A549 (cell line): ENCODE measurements at regions not wholly inside any gene's neighbourhood (a gene's known extent, or its start where the extent isn't known, plus 50 kb on each side); places are given as distances from the start of the nearest gene placed in this dataset.

ENCODE experiments used
- ATAC-seq, 2 experiments: fragments of 200-7000 bp in 1 of 2; fragments of >200 bp in 1 of 2; cut with Nextera tagmentation in 1 of 2; cut with Tn5 transposase in 1 of 2; 3 replicates each; pipeline versions ENCODE4 v1.8.0 to v1.9.1; 2018 to 2020; ENCODE audit warnings: mild to moderate bottlenecking in 1 of 2, moderate library complexity in 1 of 2
- CTCF ChIA-PET: fragments of 300-600 bp; sonication (Branson Sonifier 250); formaldehyde crosslinking; extraction: SDS; loops from one replicate; lab custom pipeline; 2021; ENCODE audit warnings: antibody characterized with exemption, inconsistent platforms; lab: Yijun Ruan, JAX
- POLR2A ChIA-PET: fragments of 350-600 bp; formaldehyde crosslinking; extraction: SDS; loops from one replicate; lab custom pipeline; 2021; ENCODE audit warnings: antibody characterized with exemption, inconsistent platforms; lab: Yijun Ruan, JAX
- DNase-seq, 2 experiments: peaks; one replicate each; pipeline versions ENCODE4 v3.0.0 to v3.0.0-alpha.2; 2011 to 2016; ENCODE audit warnings: low read depth in 1 of 2, low spot score in 1 of 2
- FAIRE-seq: peaks from 2 replicates; lab custom pipeline; 2011; peaks lifted over from hg19 to GRCh38; lab: Jason Lieb, UNC
- H3K27ac ChIP-seq, 2 experiments: fragments of >200 bp; sonication (Bioruptor Twin); formaldehyde crosslinking; 3 replicates each; pipeline ENCODE4 v1.5.1; 2016 to 2017
- H3K4me1 ChIP-seq: fragments of >200 bp; sonication (Bioruptor Twin); formaldehyde crosslinking; 3 replicates; pipeline ENCODE4 v1.6.1; 2016
- H3K4me2 ChIP-seq: fragments of >200 bp; sonication (Bioruptor Twin); formaldehyde crosslinking; 3 replicates; pipeline ENCODE4 v1.6.1; 2016
- H3K4me3 ChIP-seq: fragments of >200 bp; sonication (Bioruptor Twin); formaldehyde crosslinking; 3 replicates; pipeline ENCODE4 v1.5.1; 2016
- H3K9me3 ChIP-seq: fragments of >200 bp; sonication (Bioruptor Twin); formaldehyde crosslinking; 3 replicates; pipeline ENCODE4 v1.6.1; 2016
- CBX2 ChIP-seq: fragments of 200-600 bp; sonication (generic); IDR thresholded peaks from 2 replicates; pipeline ENCODE4 v1.6.1; 2016; ENCODE audit warnings: low read depth, mild to moderate bottlenecking, borderline replicate concordance
- CHD2 ChIP-seq: fragments of 150-350 bp; IDR thresholded peaks from 2 replicates; pipeline ENCODE4 v1.6.1; 2014; ENCODE audit warnings: low read length; ENCODE audit not compliant: partially characterized antibody
- CTCF ChIP-seq: fragments of >200 bp; sonication (Bioruptor Twin); formaldehyde crosslinking; IDR thresholded peaks from 3 replicates; pipeline ENCODE4 v1.5.1; 2016
- EHMT2 ChIP-seq: fragments of 200-600 bp; sonication (generic); IDR thresholded peaks from 2 replicates; pipeline ENCODE4 v1.6.1; 2016; ENCODE audit warnings: antibody characterized with exemption, low read depth, mild to moderate bottlenecking, moderate library complexity
- ELK1 ChIP-seq: fragments of 150-350 bp; IDR thresholded peaks from 2 replicates; pipeline ENCODE4 v1.6.1; 2014; ENCODE audit warnings: low read depth, mild to moderate bottlenecking, low read length
- GATA3 ChIP-seq: IDR thresholded peaks from 2 replicates; pipeline ENCODE4 v1.6.1; 2012; ENCODE audit warnings: borderline replicate concordance
- HDAC2 ChIP-seq: fragments of 200-600 bp; sonication (generic); IDR thresholded peaks from 2 replicates; pipeline ENCODE4 v1.6.1; 2016
- HEYL ChIP-seq: fragments of 250-450 bp; sonication (Bioruptor Pico); IDR thresholded peaks from 2 replicates; pipeline ENCODE4 v1.8.0; 2021; ENCODE audit warnings: mild to moderate bottlenecking, moderate library complexity
- HOXB13 ChIP-seq: fragments of 250-450 bp; sonication (Bioruptor Pico); IDR thresholded peaks from 2 replicates; pipeline ENCODE4 v1.5.0; 2020; ENCODE audit warnings: low read depth, mild to moderate bottlenecking, moderate library complexity
- KDM5A ChIP-seq: fragments of 200-600 bp; sonication (generic); IDR thresholded peaks from 2 replicates; pipeline ENCODE4 v1.6.1; 2016; ENCODE audit warnings: antibody characterized with exemption, mild to moderate bottlenecking
- MAX ChIP-seq: IDR thresholded peaks from 2 replicates; pipeline ENCODE4 v1.6.1; 2012
- RAD21 ChIP-seq, 2 experiments: fragments of >200 bp in 1 of 2; sonication (Bioruptor Twin) in 1 of 2; formaldehyde crosslinking in 1 of 2; IDR thresholded peaks in 1 of 2; conservative IDR thresholded peaks in 1 of 2; 2 replicates in 1 of 2; 3 replicates in 1 of 2; pipeline ENCODE4 v1.6.1; 2012 to 2018; ENCODE audit warnings: inconsistent platforms in 1 of 2
- RCOR1 ChIP-seq: fragments of 150-350 bp; IDR thresholded peaks from 2 replicates; pipeline ENCODE4 v1.6.1; 2014; ENCODE audit warnings: antibody characterized with exemption, low read length, low read depth
- REST ChIP-seq: fragments of 200-600 bp; sonication (generic); IDR thresholded peaks from 2 replicates; pipeline ENCODE4 v1.6.1; 2016; ENCODE audit warnings: antibody characterized with exemption, mild to moderate bottlenecking, moderate library complexity
- SMC3 ChIP-seq: fragments of >200 bp; sonication (Bioruptor Twin); formaldehyde crosslinking; IDR thresholded peaks from 3 replicates; pipeline ENCODE4 v1.6.1; 2018; ENCODE audit warnings: inconsistent platforms
- ZC3H11A ChIP-seq: fragments of 450-650 bp; IDR thresholded peaks from 2 replicates; pipeline ENCODE4 v1.6.1; 2014; ENCODE audit warnings: antibody characterized with exemption, mild to moderate bottlenecking
- ZFP36 ChIP-seq: fragments of 450-650 bp; IDR thresholded peaks from 2 replicates; pipeline ENCODE4 v1.6.1; 2014; ENCODE audit warnings: borderline replicate concordance; ENCODE audit not compliant: partially characterized antibody
- WGBS: methylation state at CpG from one replicate; pipeline ENCODE4 v1.1.6; 2017; ENCODE audit errors: missing lambda C conversion rate; 5-methylcytosine and 5-hydroxymethylcytosine counted together

GRCh38 chr4:23728393-23728792 lies 161.5 kb downstream of the PPARGC1A start:
- CTCF ChIA-PET: no interaction called here
- ATAC-seq (peak in 1 of 2 experiments; percentile 43; a peak in 1 of 6 replicates), DNase-seq (peak in 1 of 2 experiments; percentile 1), FAIRE-seq (no peak)
- H3K4me1 ChIP-seq: no peaks in the 10 kb centered on the region
- POLR2A ChIA-PET: no interaction called here
- H3K9me3 ChIP-seq: no peaks in the 10 kb centered on the region
- no peak for TF ChIP-seq HEYL
- H3K4me3 ChIP-seq: no peak overlapping the region
- H3K27ac ChIP-seq: no peak overlapping the region
- H3K4me2 ChIP-seq: no peak overlapping the region

- Histone ChIP-seq H3K4me3 (no peak overlapping the region), H3K27ac (no peak overlapping the region), H3K4me1 (no peaks in the 10 kb centered on the region), H3K4me2 (no peak overlapping the region), H3K9me3 (no peaks in the 10 kb centered on the region)
- 10% methylated on average over 2 of the region's 2 CpGs for WGBS
- no peak for FAIRE-seq
- no peak for DNase-seq
- CTCF ChIA-PET: no interaction called here
- no peak for ATAC-seq
- TF ChIP-seq CBX2 (no peak), ZFP36 (no peak)
- TF ChIP-seq, all 56 proteins: peak for 0
- POLR2A ChIA-PET: no interaction called here
Observed at GRCh38 chr4:23720556-23720955, 169.3 kb downstream of the PPARGC1A start.

- no peaks in the 10 kb centered on the region for H3K4me1 ChIP-seq
- CTCF ChIA-PET: interaction anchor here (0.6 kb wide), 1 partner anchor 705 kb away, joined by 3 read pairs; no protein-coding TSS in a partner anchor
- TF ChIP-seq RCOR1 (no peak), ELK1 (no peak), HDAC2 (no peak), KDM5A (no peak), GATA3 (no peak), CBX2 (no peak), EHMT2 (no peak), ZFP36 (no peak), REST (no peak), ZC3H11A (no peak)
- H3K4me2 ChIP-seq: no peak overlapping the region
- DNase-seq (no peak), ATAC-seq (no peak), FAIRE-seq (no peak)
- 34% methylated on average over 2 of the region's 2 CpGs for WGBS
- POLR2A ChIA-PET: no interaction called here
- H3K9me3 ChIP-seq: no peaks in the 10 kb centered on the region
- H3K4me3 ChIP-seq: no peak overlapping the region
- H3K27ac ChIP-seq: no peak overlapping the region
Observed at GRCh38 chr4:23718435-23718834, 171.4 kb downstream of the PPARGC1A start.

- Histone ChIP-seq H3K9me3 (no peaks in the 10 kb centered on the region), H3K4me1 (no peaks in the 10 kb centered on the region), H3K4me2 (no peak overlapping the region), H3K4me3 (no peak overlapping the region), H3K27ac (no peak overlapping the region)
- peak in 1 of 2 experiments; percentile 78; a peak in 3 of 6 replicates for ATAC-seq
- peak; percentile 25 to 37 for DNase-seq
- 44% methylated on average over 5 of the region's 5 CpGs for WGBS
- TF ChIP-seq RAD21 (conservative IDR thresholded peaks at IDR 0.05 in 1 of 2, IDR thresholded peaks at IDR 0.05 in 1 of 2): peak in 1 of 2 experiments; percentile 28; a peak in 1 of 5 replicates
- TF ChIP-seq MAX: no peak
- TF ChIP-seq KDM5A: no peak
- TF ChIP-seq SMC3: 0 out of 3 replicates have a peak, but pooled peaks have one; percentile 5
- peak; percentile 12; the same call in 1 of the 3 replicates for TF ChIP-seq CTCF
- no peak for TF ChIP-seq HOXB13 (CRISPR knock-in tag)
- no peak for TF ChIP-seq CHD2
- POLR2A ChIA-PET: no interaction called here
- FAIRE-seq: no peak
- CTCF ChIA-PET: interaction anchor here (0.6 kb wide), 1 partner anchor 704 kb away, joined by 3 read pairs; no protein-coding TSS in a partner anchor
Observed at GRCh38 chr4:23717528-23718248, 172.2 kb downstream of the PPARGC1A start.
